ENCODE measurements at regions not wholly inside any gene's neighbourhood (a gene's known extent, or its start where the extent isn't known, plus 50 kb on each side); places are given as distances from the start of the nearest gene placed in this dataset.

GRCh38 chr3:145959457-145960088 lies 201.4 kb downstream of the PLOD2 start:
- Histone ChIP-seq H3K27me3 (ENCODE audit: insufficient read depth, insufficient read length) (no peaks in the 10 kb centered on the region), H3K4me3 (ENCODE audit: insufficient read length, low read depth) (no peak overlapping the region), H3K9me3 (ENCODE audit: insufficient read depth, low read length) (no peaks in the 10 kb centered on the region), H3K4me1 (ENCODE audit: insufficient read depth, insufficient read length) (no peaks in the 10 kb centered on the region), H3K9ac (ENCODE audit: insufficient read length, low read depth) (no peak overlapping the region), H3K36me3 (ENCODE audit: insufficient read depth, insufficient read length, low read length) (no peaks in the 10 kb centered on the region)
- no peak for DNase-seq (ENCODE audit: low read depth, low spot score)
- TF ChIP-seq YY1 (IDR thresholded peaks at IDR 0.05; ENCODE audit: insufficient read depth, insufficient read length): no peak
- no peak for TF ChIP-seq SUZ12 (IDR thresholded peaks at IDR 0.05; ENCODE audit: extremely low read depth, insufficient read depth, insufficient read length)
- TF ChIP-seq ZNF274 (IDR thresholded peaks at IDR 0.05; ENCODE audit: low read depth, low read length): no peak

GRCh38 chr3:145963111-145963510 lies 197.9 kb downstream of the PLOD2 start:
- DNase-seq (ENCODE audit: low read depth, low spot score): no peak
- no peak overlapping the region for H3K9ac ChIP-seq (ENCODE audit: insufficient read length, low read depth)
- H3K27me3 ChIP-seq (ENCODE audit: insufficient read depth, insufficient read length): no peaks in the 10 kb centered on the region
- H3K4me3 ChIP-seq (ENCODE audit: insufficient read length, low read depth): no peak overlapping the region
- TF ChIP-seq YY1 (IDR thresholded peaks at IDR 0.05; ENCODE audit: insufficient read depth, insufficient read length) (no peak), SUZ12 (IDR thresholded peaks at IDR 0.05; ENCODE audit: extremely low read depth, insufficient read depth, insufficient read length) (no peak), ZNF274 (IDR thresholded peaks at IDR 0.05; ENCODE audit: low read depth, low read length) (no peak)
- no peaks in the 10 kb centered on the region for H3K36me3 ChIP-seq (ENCODE audit: insufficient read depth, insufficient read length, low read length)
- H3K9me3 ChIP-seq (ENCODE audit: insufficient read depth, low read length): no peaks in the 10 kb centered on the region
- no peaks in the 10 kb centered on the region for H3K4me1 ChIP-seq (ENCODE audit: insufficient read depth, insufficient read length)

GRCh38 chr3:145967043-145967442 lies 193.9 kb downstream of the PLOD2 start:
- no peak overlapping the region for H3K4me3 ChIP-seq (ENCODE audit: insufficient read length, low read depth)

GRCh38 chr3:145971186-145971585 lies 189.8 kb downstream of the PLOD2 start:
- Histone ChIP-seq H3K36me3 (ENCODE audit: insufficient read depth, insufficient read length, low read length) (no peaks in the 10 kb centered on the region), H3K4me3 (ENCODE audit: insufficient read length, low read depth) (no peak overlapping the region), H3K27me3 (ENCODE audit: insufficient read depth, insufficient read length) (no peaks in the 10 kb centered on the region), H3K9ac (ENCODE audit: insufficient read length, low read depth) (no peak overlapping the region), H3K4me1 (ENCODE audit: insufficient read depth, insufficient read length) (no peaks in the 10 kb centered on the region), H3K9me3 (ENCODE audit: insufficient read depth, low read length) (no peaks in the 10 kb centered on the region)
- no peak for TF ChIP-seq ZNF274 (IDR thresholded peaks at IDR 0.05; ENCODE audit: low read depth, low read length)
- no peak for TF ChIP-seq YY1 (IDR thresholded peaks at IDR 0.05; ENCODE audit: insufficient read depth, insufficient read length)
- no peak for TF ChIP-seq SUZ12 (IDR thresholded peaks at IDR 0.05; ENCODE audit: extremely low read depth, insufficient read depth, insufficient read length)
- DNase-seq (ENCODE audit: low read depth, low spot score): no peak

More at GRCh38 chr3:145967043-145967442, 193.9 kb downstream of the PLOD2 start:
- TF ChIP-seq YY1 (IDR thresholded peaks at IDR 0.05; ENCODE audit: insufficient read depth, insufficient read length): no peak
- TF ChIP-seq SUZ12 (IDR thresholded peaks at IDR 0.05; ENCODE audit: extremely low read depth, insufficient read depth, insufficient read length): no peak
- no peak for TF ChIP-seq ZNF274 (IDR thresholded peaks at IDR 0.05; ENCODE audit: low read depth, low read length)
- H3K36me3 ChIP-seq (ENCODE audit: insufficient read depth, insufficient read length, low read length): no peaks in the 10 kb centered on the region
- DNase-seq (ENCODE audit: low read depth, low spot score): no peak
- H3K4me1 ChIP-seq (ENCODE audit: insufficient read depth, insufficient read length): no peaks in the 10 kb centered on the region
- no peaks in the 10 kb centered on the region for H3K9me3 ChIP-seq (ENCODE audit: insufficient read depth, low read length)
- H3K9ac ChIP-seq (ENCODE audit: insufficient read length, low read depth): no peak overlapping the region
- no peaks in the 10 kb centered on the region for H3K27me3 ChIP-seq (ENCODE audit: insufficient read depth, insufficient read length)

- DNase-seq (ENCODE audit: low read depth, low spot score): no peak
- no peaks in the 10 kb centered on the region for H3K36me3 ChIP-seq (ENCODE audit: insufficient read depth, insufficient read length, low read length)
- H3K4me1 ChIP-seq (ENCODE audit: insufficient read depth, insufficient read length): no peaks in the 10 kb centered on the region
- no peak for TF ChIP-seq ZNF274 (IDR thresholded peaks at IDR 0.05; ENCODE audit: low read depth, low read length)
- no peak for TF ChIP-seq SUZ12 (IDR thresholded peaks at IDR 0.05; ENCODE audit: extremely low read depth, insufficient read depth, insufficient read length)
- TF ChIP-seq YY1 (IDR thresholded peaks at IDR 0.05; ENCODE audit: insufficient read depth, insufficient read length): no peak
- no peak overlapping the region for H3K4me3 ChIP-seq (ENCODE audit: insufficient read length, low read depth)
- H3K9ac ChIP-seq (ENCODE audit: insufficient read length, low read depth): no peak overlapping the region
- H3K27me3 ChIP-seq (ENCODE audit: insufficient read depth, insufficient read length): no peaks in the 10 kb centered on the region
- no peaks in the 10 kb centered on the region for H3K9me3 ChIP-seq (ENCODE audit: insufficient read depth, low read length)
Observed at GRCh38 chr3:145972851-145973250, 188.1 kb downstream of the PLOD2 start.

GRCh38 chr3:145981056-145981455 lies 179.9 kb downstream of the PLOD2 start:
- no peaks in the 10 kb centered on the region for H3K4me1 ChIP-seq (ENCODE audit: insufficient read depth, insufficient read length)

GRCh38 chr3:145983101-145983500 lies 177.9 kb downstream of the PLOD2 start:
- TF ChIP-seq SUZ12 (IDR thresholded peaks at IDR 0.05; ENCODE audit: extremely low read depth, insufficient read depth, insufficient read length) (no peak), ZNF274 (IDR thresholded peaks at IDR 0.05; ENCODE audit: low read depth, low read length) (no peak), YY1 (IDR thresholded peaks at IDR 0.05; ENCODE audit: insufficient read depth, insufficient read length) (no peak)
- DNase-seq (ENCODE audit: low read depth, low spot score): no peak
- Histone ChIP-seq H3K4me1 (ENCODE audit: insufficient read depth, insufficient read length) (no peaks in the 10 kb centered on the region), H3K27me3 (ENCODE audit: insufficient read depth, insufficient read length) (no peaks in the 10 kb centered on the region), H3K9ac (ENCODE audit: insufficient read length, low read depth) (no peak overlapping the region), H3K4me3 (ENCODE audit: insufficient read length, low read depth) (no peak overlapping the region), H3K36me3 (ENCODE audit: insufficient read depth, insufficient read length, low read length) (no peaks in the 10 kb centered on the region), H3K9me3 (ENCODE audit: insufficient read depth, low read length) (no peaks in the 10 kb centered on the region)

More at GRCh38 chr3:145981056-145981455, 179.9 kb downstream of the PLOD2 start:
- TF ChIP-seq YY1 (IDR thresholded peaks at IDR 0.05; ENCODE audit: insufficient read depth, insufficient read length): no peak
- TF ChIP-seq ZNF274 (IDR thresholded peaks at IDR 0.05; ENCODE audit: low read depth, low read length): no peak
- no peak for TF ChIP-seq SUZ12 (IDR thresholded peaks at IDR 0.05; ENCODE audit: extremely low read depth, insufficient read depth, insufficient read length)
- DNase-seq (ENCODE audit: low read depth, low spot score): no peak
- H3K9me3 ChIP-seq (ENCODE audit: insufficient read depth, low read length): no peaks in the 10 kb centered on the region
- no peak overlapping the region for H3K9ac ChIP-seq (ENCODE audit: insufficient read length, low read depth)
- no peaks in the 10 kb centered on the region for H3K36me3 ChIP-seq (ENCODE audit: insufficient read depth, insufficient read length, low read length)
- H3K27me3 ChIP-seq (ENCODE audit: insufficient read depth, insufficient read length): no peaks in the 10 kb centered on the region
- H3K4me3 ChIP-seq (ENCODE audit: insufficient read length, low read depth): no peak overlapping the region

All from NT2/D1 (cell line).